ENCODE measurements at regions not wholly inside any gene's neighbourhood (a gene's known extent, or its start where the extent isn't known, plus 50 kb on each side); places are given as distances from the start of the nearest gene placed in this dataset.
"Not testable (repeated sequence)": the region's sequence is repeated elsewhere in the genome, so short reads cannot be mapped to it uniquely, and the experiment has no call there.

- no peak for TF ChIP-seq JUND (IDR thresholded peaks at IDR 0.05; ENCODE audit: low read depth)
- no peak for DNase-seq (ENCODE audit: low read depth in 1 of 2, low spot score in 1 of 2)
- in situ Hi-C loops (cut with HindIII; ENCODE audit: low pct_unique_long_range_greater_than_20kb, low sequenced_read_pairs) = no loop called here
These were observed 111.6 kb upstream of the USP9X start for GRCh38 chrX:40973619-40974018.

GRCh38 chrX:40975951-40976350 lies 109.3 kb upstream of the USP9X start:
- in situ Hi-C loops (cut with HindIII; ENCODE audit: low pct_unique_long_range_greater_than_20kb, low sequenced_read_pairs) = no loop called here
- no peak for DNase-seq (ENCODE audit: low read depth in 1 of 2, low spot score in 1 of 2)
- TF ChIP-seq JUND (IDR thresholded peaks at IDR 0.05; ENCODE audit: low read depth) = no peak

- in situ Hi-C loops (cut with HindIII; ENCODE audit: low pct_unique_long_range_greater_than_20kb, low sequenced_read_pairs) = no loop called here
- DNase-seq (ENCODE audit: low read depth in 1 of 2, low spot score in 1 of 2) = no peak
- TF ChIP-seq JUND (IDR thresholded peaks at IDR 0.05; ENCODE audit: low read depth) = no peak
These were observed 108.3 kb upstream of the USP9X start for GRCh38 chrX:40976981-40977380.

GRCh38 chrX:40984962-40985361 lies 100.3 kb upstream of the USP9X start:
- in situ Hi-C loops (cut with HindIII; ENCODE audit: low pct_unique_long_range_greater_than_20kb, low sequenced_read_pairs) = no loop called here
- TF ChIP-seq JUND (IDR thresholded peaks at IDR 0.05; ENCODE audit: low read depth) = no peak
- no peak for DNase-seq (ENCODE audit: low read depth in 1 of 2, low spot score in 1 of 2)

- in situ Hi-C loops (cut with HindIII; ENCODE audit: low pct_unique_long_range_greater_than_20kb, low sequenced_read_pairs) = no loop called here
- DNase-seq (ENCODE audit: low read depth in 1 of 2, low spot score in 1 of 2) = no peak
- no peak for TF ChIP-seq JUND (IDR thresholded peaks at IDR 0.05; ENCODE audit: low read depth)
These were observed 97.8 kb upstream of the USP9X start for GRCh38 chrX:40987413-40987812.

DNA sequence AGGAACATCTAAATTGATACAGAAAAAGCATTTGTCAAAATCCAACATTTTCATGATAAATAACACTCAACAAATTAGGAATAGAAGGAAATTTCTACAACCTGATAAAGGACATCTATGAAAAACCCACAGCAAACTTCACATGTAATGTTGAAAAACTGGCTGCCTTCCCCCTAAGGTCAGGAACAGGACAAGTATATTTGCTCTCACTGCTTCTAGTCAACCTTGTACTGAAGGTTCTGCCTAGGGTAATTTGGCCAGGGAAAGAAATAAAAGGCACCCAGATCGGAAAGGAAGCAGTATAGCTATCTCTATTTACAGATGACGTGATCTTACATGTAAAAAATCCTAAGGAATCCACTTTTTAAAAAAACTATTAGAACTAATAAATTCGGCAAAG lies 97.1 kb upstream of the USP9X start:
- no peak for TF ChIP-seq JUND (IDR thresholded peaks at IDR 0.05; ENCODE audit: low read depth)
- in situ Hi-C loops (cut with HindIII; ENCODE audit: low pct_unique_long_range_greater_than_20kb, low sequenced_read_pairs) = no loop called here

DNA sequence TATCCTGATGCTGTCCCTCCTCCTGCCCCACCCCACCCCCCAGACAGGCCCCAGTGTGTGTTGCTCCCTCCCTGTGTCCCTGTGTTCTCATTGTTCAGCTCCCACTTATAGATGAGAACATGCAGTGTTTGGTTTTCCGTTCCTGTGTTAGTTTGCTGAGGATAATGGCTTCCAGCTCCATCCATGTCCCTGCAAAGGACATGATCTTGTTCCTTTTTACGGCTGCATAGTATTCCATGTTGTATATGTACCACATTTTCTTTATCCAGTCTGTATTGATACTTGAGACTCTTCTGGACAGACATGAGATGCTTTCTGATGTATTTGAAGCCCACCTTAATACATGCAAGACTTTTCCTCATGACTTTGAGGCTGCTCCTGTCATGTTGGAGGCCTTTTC lies 91.8 kb upstream of the USP9X start:
- DNase-seq (ENCODE audit: low read depth in 1 of 2, low spot score in 1 of 2); in situ Hi-C loops (cut with HindIII; ENCODE audit: low pct_unique_long_range_greater_than_20kb, low sequenced_read_pairs): not testable (repeated sequence)

More for the DNA sequence above, 97.1 kb upstream of the USP9X start:
- DNase-seq (ENCODE audit: low read depth in 1 of 2, low spot score in 1 of 2) = peak in 1 of 2 experiments; percentile 40

- no peak for TF ChIP-seq JUND (IDR thresholded peaks at IDR 0.05; ENCODE audit: low read depth)
- peak; percentile 34 to 89 for DNase-seq (ENCODE audit: low read depth in 1 of 2, low spot score in 1 of 2)
- in situ Hi-C loops (cut with HindIII; ENCODE audit: low pct_unique_long_range_greater_than_20kb, low sequenced_read_pairs) = no loop called here
These were observed 88.2 kb upstream of the USP9X start for GRCh38 chrX:40996886-40997530.

GRCh38 chrX:40998123-40998522 lies 87.1 kb upstream of the USP9X start:
- no peak for TF ChIP-seq JUND (IDR thresholded peaks at IDR 0.05; ENCODE audit: low read depth)
- in situ Hi-C loops (cut with HindIII; ENCODE audit: low pct_unique_long_range_greater_than_20kb, low sequenced_read_pairs) = no loop called here
- DNase-seq (ENCODE audit: low read depth in 1 of 2, low spot score in 1 of 2) = no peak

DNA sequence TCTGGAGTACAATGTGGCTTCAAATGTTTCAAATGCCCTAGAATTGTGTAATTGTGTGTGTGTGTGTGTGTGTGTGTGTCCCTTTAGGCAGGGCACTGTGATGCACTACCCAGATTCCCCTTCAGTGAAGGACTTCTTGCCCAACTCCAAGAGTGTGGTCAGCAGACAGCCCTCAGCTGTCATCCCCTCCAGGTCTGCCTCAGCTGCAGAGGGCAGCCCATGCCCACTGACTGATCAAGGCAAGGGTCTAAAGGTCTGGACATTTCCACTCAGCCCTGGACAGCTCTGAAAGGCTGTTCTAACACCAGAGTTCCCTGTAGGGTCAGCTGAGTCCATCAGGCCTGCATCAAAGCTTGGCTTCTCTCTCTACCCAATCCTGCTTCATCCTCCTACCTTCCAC lies 83.9 kb upstream of the USP9X start:
- no peak for DNase-seq (ENCODE audit: low read depth in 1 of 2, low spot score in 1 of 2)
- TF ChIP-seq JUND (IDR thresholded peaks at IDR 0.05; ENCODE audit: low read depth) = no peak
- in situ Hi-C loops (cut with HindIII; ENCODE audit: low pct_unique_long_range_greater_than_20kb, low sequenced_read_pairs) = no loop called here

DNA sequence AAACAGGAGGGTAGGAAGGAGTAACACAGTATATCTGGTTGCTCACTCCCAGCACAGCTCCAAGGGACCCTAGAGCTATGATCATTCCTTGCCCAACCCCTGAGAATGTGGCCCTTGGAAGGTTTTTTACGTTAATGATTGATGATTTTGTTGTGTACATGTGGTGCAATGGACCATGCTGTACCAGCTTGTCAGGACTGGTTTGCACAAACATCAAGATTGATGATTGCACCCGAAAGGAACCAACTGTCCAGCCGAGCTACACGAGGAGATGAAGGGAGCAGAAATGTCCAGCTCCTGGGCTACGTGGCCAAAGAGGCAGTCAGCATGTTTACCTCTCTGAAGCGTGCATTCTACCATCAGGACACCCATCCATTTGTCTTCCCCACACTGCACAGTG lies 83.2 kb upstream of the USP9X start:
- in situ Hi-C loops (cut with HindIII; ENCODE audit: low pct_unique_long_range_greater_than_20kb, low sequenced_read_pairs) = no loop called here
- no peak for TF ChIP-seq JUND (IDR thresholded peaks at IDR 0.05; ENCODE audit: low read depth)
- no peak for DNase-seq (ENCODE audit: low read depth in 1 of 2, low spot score in 1 of 2)

DNA sequence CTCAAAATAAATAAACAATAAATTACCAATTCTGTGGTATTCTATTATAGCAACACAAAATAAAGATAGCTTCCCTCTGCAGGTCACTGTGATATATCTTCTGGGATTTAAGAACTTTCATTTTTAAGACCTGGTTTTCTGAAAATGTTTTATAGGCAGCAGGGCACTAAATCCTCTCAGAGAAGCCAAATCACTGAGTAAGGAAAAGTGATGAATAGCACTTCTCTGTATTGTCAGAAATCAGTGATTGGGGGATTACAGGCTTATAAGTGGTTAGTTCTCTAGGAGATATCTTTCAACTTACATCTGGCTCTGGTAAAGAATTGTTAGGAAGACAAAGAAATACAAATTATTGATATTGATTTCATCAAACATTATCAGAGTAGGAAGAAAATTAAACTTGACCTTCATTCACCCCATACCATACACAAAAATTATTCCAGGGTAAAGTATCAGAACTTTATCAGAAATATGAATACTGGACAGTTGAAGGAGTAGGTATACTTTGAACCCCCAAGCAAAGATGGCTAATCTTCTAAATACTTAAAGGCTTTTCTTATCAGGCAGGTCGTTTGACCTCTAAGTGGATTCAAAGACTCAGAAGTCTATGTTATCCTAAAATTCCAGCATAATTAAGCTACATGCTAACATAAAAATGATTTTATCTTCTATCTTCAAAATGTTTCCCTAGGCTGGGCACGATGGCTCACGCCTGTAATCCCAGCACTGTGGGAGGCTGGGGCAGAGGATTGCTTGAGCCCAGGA lies 81.6 kb upstream of the USP9X start:
- DNase-seq (ENCODE audit: low read depth in 1 of 2, low spot score in 1 of 2) = no peak
- no peak for TF ChIP-seq JUND (IDR thresholded peaks at IDR 0.05; ENCODE audit: low read depth)
- in situ Hi-C loops (cut with HindIII; ENCODE audit: low pct_unique_long_range_greater_than_20kb, low sequenced_read_pairs) = no loop called here

GRCh38 chrX:41005445-41005992 lies 79.7 kb upstream of the USP9X start:
- no peak for TF ChIP-seq JUND (IDR thresholded peaks at IDR 0.05; ENCODE audit: low read depth)
- no peak for DNase-seq (ENCODE audit: low read depth in 1 of 2, low spot score in 1 of 2)
- in situ Hi-C loops (cut with HindIII; ENCODE audit: low pct_unique_long_range_greater_than_20kb, low sequenced_read_pairs) = no loop called here
